ENCODE measurements at regions not wholly inside any gene's neighbourhood (a gene's known extent, or its start where the extent isn't known, plus 50 kb on each side); places are given as distances from the start of the nearest gene placed in this dataset.

- Mint-ChIP-seq H3K27me3 (ENCODE audit: unreplicated experiment) (peaks cover 17% of the 10 kb centered on the region), H3K4me1 (ENCODE audit: unreplicated experiment) (no peaks in the 10 kb centered on the region), H3K36me3 (ENCODE audit: low read depth, unreplicated experiment) (no peaks in the 10 kb centered on the region), H3K4me3 (ENCODE audit: unreplicated experiment) (no peak overlapping the region), H3K9me3 (ENCODE audit: unreplicated experiment) (no peaks in the 10 kb centered on the region), H3K27ac (ENCODE audit: unreplicated experiment) (no peak overlapping the region)
- TF ChIP-seq, protein P1, sequence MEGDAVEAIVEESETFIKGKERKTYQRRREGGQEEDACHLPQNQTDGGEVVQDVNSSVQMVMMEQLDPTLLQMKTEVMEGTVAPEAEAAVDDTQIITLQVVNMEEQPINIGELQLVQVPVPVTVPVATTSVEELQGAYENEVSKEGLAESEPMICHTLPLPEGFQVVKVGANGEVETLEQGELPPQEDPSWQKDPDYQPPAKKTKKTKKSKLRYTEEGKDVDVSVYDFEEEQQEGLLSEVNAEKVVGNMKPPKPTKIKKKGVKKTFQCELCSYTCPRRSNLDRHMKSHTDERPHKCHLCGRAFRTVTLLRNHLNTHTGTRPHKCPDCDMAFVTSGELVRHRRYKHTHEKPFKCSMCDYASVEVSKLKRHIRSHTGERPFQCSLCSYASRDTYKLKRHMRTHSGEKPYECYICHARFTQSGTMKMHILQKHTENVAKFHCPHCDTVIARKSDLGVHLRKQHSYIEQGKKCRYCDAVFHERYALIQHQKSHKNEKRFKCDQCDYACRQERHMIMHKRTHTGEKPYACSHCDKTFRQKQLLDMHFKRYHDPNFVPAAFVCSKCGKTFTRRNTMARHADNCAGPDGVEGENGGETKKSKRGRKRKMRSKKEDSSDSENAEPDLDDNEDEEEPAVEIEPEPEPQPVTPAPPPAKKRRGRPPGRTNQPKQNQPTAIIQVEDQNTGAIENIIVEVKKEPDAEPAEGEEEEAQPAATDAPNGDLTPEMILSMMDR (IDR thresholded peaks at IDR 0.05; ENCODE audit: unreplicated experiment), result no peak
- no peak for DNase-seq (ENCODE audit: low spot score)
These were observed 268.8 kb upstream of the ZMIZ1 start for GRCh38 chr10:78800006-78800405.

DNA sequence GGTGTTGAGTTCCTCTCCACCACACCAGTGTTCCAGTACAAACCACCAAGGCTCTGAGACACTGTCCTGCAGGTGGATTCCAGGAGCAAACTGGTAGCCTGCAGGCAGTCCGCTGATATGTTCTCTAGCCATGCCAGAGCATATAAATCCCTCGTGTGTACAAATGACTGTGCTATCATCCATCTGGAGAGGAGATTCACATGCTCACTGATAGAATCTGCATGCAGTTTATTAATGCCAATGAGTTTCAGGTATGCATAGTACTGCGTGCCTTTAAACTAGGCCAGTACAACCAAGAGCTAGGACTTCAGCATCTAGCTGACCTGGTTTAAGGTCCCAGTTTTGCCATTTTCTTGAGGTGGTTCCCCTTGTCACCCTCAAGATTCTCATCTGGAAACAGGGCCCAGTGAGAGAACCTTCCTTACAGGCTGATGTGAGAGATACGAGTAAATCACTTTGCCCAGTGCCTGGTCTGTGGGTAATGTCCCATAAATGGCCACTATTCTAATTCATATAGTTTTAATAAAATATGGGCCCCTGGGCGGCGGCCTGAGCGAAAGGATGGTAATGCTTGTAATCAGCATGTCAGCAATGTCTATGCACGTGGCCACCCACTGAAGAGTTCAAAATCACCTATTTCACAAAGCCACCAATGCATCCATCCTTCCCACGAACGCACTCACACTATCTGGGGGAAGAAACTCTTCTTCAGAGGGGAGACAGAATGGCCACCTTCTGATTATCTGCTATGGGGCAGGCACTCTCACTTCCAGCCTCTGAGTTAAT is 268.0 kb upstream of the ZMIZ1 start:
- Mint-ChIP-seq H3K4me1 (ENCODE audit: unreplicated experiment) (no peaks in the 10 kb centered on the region), H3K27ac (ENCODE audit: unreplicated experiment) (no peak overlapping the region)

DNA sequence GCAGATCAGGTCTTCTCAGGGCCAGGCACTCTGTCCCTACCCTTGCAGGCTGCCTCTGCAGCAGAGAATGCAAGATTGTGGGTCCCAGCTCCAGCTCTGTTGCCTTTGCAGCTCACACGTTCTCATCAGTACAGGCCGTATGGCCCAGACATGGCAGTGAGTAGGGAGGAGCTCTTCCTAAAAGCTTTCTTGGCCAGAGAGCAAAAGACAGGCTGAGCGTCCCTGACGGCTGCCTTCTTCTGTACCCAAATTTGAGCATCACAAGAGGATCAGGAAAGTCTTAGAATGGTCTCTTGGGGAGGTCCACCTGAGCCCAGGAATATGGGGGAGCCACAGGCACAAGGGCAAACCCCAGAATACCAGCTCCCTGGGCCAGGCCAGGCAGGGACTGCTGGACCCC is 266.3 kb upstream of the ZMIZ1 start:
- peaks cover 12% of the 10 kb centered on the region for H3K27me3 Mint-ChIP-seq (ENCODE audit: unreplicated experiment)
- no peak overlapping the region for H3K4me3 Mint-ChIP-seq (ENCODE audit: unreplicated experiment)
- no peak for DNase-seq (ENCODE audit: low spot score)
- no peaks in the 10 kb centered on the region for H3K36me3 Mint-ChIP-seq (ENCODE audit: low read depth, unreplicated experiment)
- H3K27ac Mint-ChIP-seq (ENCODE audit: unreplicated experiment), result no peak overlapping the region
- H3K9me3 Mint-ChIP-seq (ENCODE audit: unreplicated experiment), result no peaks in the 10 kb centered on the region
- TF ChIP-seq, protein P1 (IDR thresholded peaks at IDR 0.05; ENCODE audit: unreplicated experiment), result no peak
- no peaks in the 10 kb centered on the region for H3K4me1 Mint-ChIP-seq (ENCODE audit: unreplicated experiment)

More for the DNA sequence above, 268.0 kb upstream of the ZMIZ1 start:
- Mint-ChIP-seq H3K27me3 (ENCODE audit: unreplicated experiment) (peaks cover 17% of the 10 kb centered on the region), H3K4me3 (ENCODE audit: unreplicated experiment) (no peak overlapping the region), H3K36me3 (ENCODE audit: low read depth, unreplicated experiment) (no peaks in the 10 kb centered on the region), H3K9me3 (ENCODE audit: unreplicated experiment) (no peaks in the 10 kb centered on the region)
- TF ChIP-seq, protein P1 (IDR thresholded peaks at IDR 0.05; ENCODE audit: unreplicated experiment), result no peak
- DNase-seq (ENCODE audit: low spot score), result no peak

- Mint-ChIP-seq H3K4me3 (ENCODE audit: unreplicated experiment) (no peak overlapping the region), H3K36me3 (ENCODE audit: low read depth, unreplicated experiment) (no peaks in the 10 kb centered on the region), H3K4me1 (ENCODE audit: unreplicated experiment) (peaks cover 3% of the 10 kb centered on the region), H3K27ac (ENCODE audit: unreplicated experiment) (no peak overlapping the region), H3K27me3 (ENCODE audit: unreplicated experiment) (peaks cover 12% of the 10 kb centered on the region), H3K9me3 (ENCODE audit: unreplicated experiment) (no peaks in the 10 kb centered on the region)
- TF ChIP-seq, protein P1 (IDR thresholded peaks at IDR 0.05; ENCODE audit: unreplicated experiment), result no peak
- DNase-seq (ENCODE audit: low spot score), result no peak
These were observed 265.9 kb upstream of the ZMIZ1 start for GRCh38 chr10:78802866-78803265.

GRCh38 chr10:78803710-78804109 is 265.1 kb upstream of the ZMIZ1 start:
- Mint-ChIP-seq H3K27me3 (ENCODE audit: unreplicated experiment) (peaks cover 12% of the 10 kb centered on the region), H3K27ac (ENCODE audit: unreplicated experiment) (no peak overlapping the region), H3K36me3 (ENCODE audit: low read depth, unreplicated experiment) (no peaks in the 10 kb centered on the region), H3K4me3 (ENCODE audit: unreplicated experiment) (no peak overlapping the region), H3K4me1 (ENCODE audit: unreplicated experiment) (peaks cover 3% of the 10 kb centered on the region), H3K9me3 (ENCODE audit: unreplicated experiment) (no peaks in the 10 kb centered on the region)
- TF ChIP-seq, protein P1 (IDR thresholded peaks at IDR 0.05; ENCODE audit: unreplicated experiment), result no peak
- no peak for DNase-seq (ENCODE audit: low spot score)
